Stimulated activated CD8-positive, alpha-beta memory T cell treated with anti-CD3 and anti-CD28 coated beads, Interleukin-12 subunit alpha, Interleukin-12 subunit beta, amount 100 ng/mL, for 24 hours (primary cell): ENCODE measurements at regions not wholly inside any gene's neighbourhood (a gene's known extent, or its start where the extent isn't known, plus 50 kb on each side); places are given as distances from the start of the nearest gene placed in this dataset.
"Not testable (repeated sequence)": the region's sequence is repeated elsewhere in the genome, so short reads cannot be mapped to it uniquely, and the experiment has no call there.

Source experiments
- DNase-seq: peaks from one replicate; pipeline ENCODE4 v3.0.0-alpha.2; 2020; ENCODE audit errors: extremely low read depth

GRCh38 chr21:14683063-14683462, 136.9 kb upstream of the SAMSN1 start:
- DNase-seq, result no peak

GRCh38 chr21:14678973-14679574, 133.0 kb upstream of the SAMSN1 start:
- DNase-seq, result no peak

GRCh38 chr21:14677639-14678179, 131.6 kb upstream of the SAMSN1 start:
- no peak for DNase-seq

GRCh38 chr21:14677013-14677412, 130.9 kb upstream of the SAMSN1 start:
- no peak for DNase-seq

- DNase-seq, result no peak
Measured at GRCh38 chr21:14675774-14676530, 129.8 kb upstream of the SAMSN1 start.

GRCh38 chr21:14673649-14674048, 127.5 kb upstream of the SAMSN1 start:
- no peak for DNase-seq

- DNase-seq, result no peak
Measured at GRCh38 chr21:14672466-14672865, 126.4 kb upstream of the SAMSN1 start.

- no peak for DNase-seq
Measured at GRCh38 chr21:14670409-14670808, 124.3 kb upstream of the SAMSN1 start.

- not testable (repeated sequence) for DNase-seq
Measured at GRCh38 chr21:14669092-14669491, 123.0 kb upstream of the SAMSN1 start.

- DNase-seq, result no peak
Measured at GRCh38 chr21:14657241-14658008, 111.3 kb upstream of the SAMSN1 start.

GRCh38 chr21:14646893-14647292, 100.8 kb upstream of the SAMSN1 start:
- no peak for DNase-seq

- DNase-seq, result no peak
Measured at GRCh38 chr21:14645702-14646101, 99.6 kb upstream of the SAMSN1 start.

GRCh38 chr21:14632359-14632758, 86.2 kb upstream of the SAMSN1 start:
- no peak for DNase-seq

- no peak for DNase-seq
Measured at GRCh38 chr21:14630556-14631069, 84.5 kb upstream of the SAMSN1 start.

- DNase-seq, result no peak
Measured at GRCh38 chr21:14629461-14629860, 83.3 kb upstream of the SAMSN1 start.

GRCh38 chr21:14623079-14623478, 77.0 kb upstream of the SAMSN1 start:
- not testable (repeated sequence) for DNase-seq

- peak; percentile 2 for DNase-seq
Measured at GRCh38 chr21:14620152-14620551, 74.0 kb upstream of the SAMSN1 start.

- no peak for DNase-seq
Measured at GRCh38 chr21:14617871-14618270, 71.8 kb upstream of the SAMSN1 start.

GRCh38 chr21:14617040-14617393, 70.9 kb upstream of the SAMSN1 start:
- DNase-seq, result no peak

- DNase-seq, result no peak
Measured at GRCh38 chr21:14616380-14617039, 70.4 kb upstream of the SAMSN1 start.

- DNase-seq, result no peak
Measured at GRCh38 chr21:14615359-14615974, 69.4 kb upstream of the SAMSN1 start.
